ENCODE measurements at regions not wholly inside any gene's neighbourhood (a gene's known extent, or its start where the extent isn't known, plus 50 kb on each side); places are given as distances from the start of the nearest gene placed in this dataset.

DNA sequence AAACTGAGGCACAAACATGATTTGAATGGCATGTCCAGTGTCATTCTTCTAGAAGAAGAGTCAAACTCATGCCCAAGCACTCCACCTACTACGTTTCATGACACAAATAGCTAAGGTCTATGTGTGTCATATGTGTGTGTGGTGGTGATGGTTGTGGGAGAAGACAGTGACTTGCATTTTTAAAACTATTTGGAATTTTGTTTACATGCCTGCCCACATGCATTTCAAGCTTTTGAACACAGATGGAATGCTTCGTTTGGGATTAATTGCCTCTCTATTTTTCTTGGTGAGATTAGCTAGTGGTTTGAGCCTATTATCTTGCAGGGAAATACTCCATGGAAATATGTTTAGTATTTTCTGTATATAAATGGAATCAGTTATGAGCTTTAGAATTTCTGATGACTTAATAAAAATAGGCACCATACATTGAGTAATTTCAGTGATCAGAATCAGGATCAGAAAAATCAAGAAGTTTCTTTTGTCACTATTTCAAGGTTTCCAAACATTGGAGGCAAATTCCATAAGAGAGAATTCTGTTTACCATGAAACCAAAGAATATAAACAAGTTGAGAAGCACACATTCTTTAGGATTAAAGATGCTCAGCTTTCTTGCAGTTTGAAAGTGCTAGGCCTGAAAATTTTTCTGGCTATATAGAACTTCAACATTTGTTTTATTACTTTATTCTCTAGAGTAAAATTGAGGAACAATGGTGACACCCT, 260.3 kb upstream of the SEMA6A start:
- no peak for TF ChIP-seq POLR2A (IDR thresholded peaks at IDR 0.05; ENCODE audit: low read length)
- no peak for TF ChIP-seq GATA1 (IDR thresholded peaks at IDR 0.05; ENCODE audit: low read depth, low read length)
